GM12872 (cell line): ENCODE measurements at regions not wholly inside any gene's neighbourhood (a gene's known extent, or its start where the extent isn't known, plus 50 kb on each side); places are given as distances from the start of the nearest gene placed in this dataset.

Experiments
- TF ChIP-seq, protein P1 (sequence below): IDR thresholded peaks from 3 replicates; pipeline ENCODE4 v1.5.1; 2011; ENCODE audit warnings: low read depth, mild to moderate bottlenecking, low read length, moderate library complexity; ENCODE audit not compliant: insufficient read depth

DNA sequence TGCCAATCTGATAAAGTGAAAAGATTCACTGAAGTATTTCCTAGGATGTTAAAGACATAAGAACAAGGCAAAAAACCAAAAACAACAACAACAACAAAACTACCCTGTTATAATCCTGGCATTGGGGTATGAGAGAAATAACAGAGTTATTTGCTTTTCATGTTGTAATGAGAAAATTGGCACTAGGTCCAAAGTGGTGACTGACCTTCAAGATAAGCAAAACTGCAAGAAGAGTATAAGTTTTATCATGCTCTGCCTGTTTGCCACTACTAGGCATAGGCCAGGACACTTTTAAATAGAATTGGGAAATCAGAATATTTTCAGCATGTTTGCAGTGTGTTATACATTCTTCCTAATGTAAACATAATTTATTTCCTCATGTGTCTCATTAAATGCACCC is 140.1 kb upstream of the CPM start:
- TF ChIP-seq, protein P1, sequence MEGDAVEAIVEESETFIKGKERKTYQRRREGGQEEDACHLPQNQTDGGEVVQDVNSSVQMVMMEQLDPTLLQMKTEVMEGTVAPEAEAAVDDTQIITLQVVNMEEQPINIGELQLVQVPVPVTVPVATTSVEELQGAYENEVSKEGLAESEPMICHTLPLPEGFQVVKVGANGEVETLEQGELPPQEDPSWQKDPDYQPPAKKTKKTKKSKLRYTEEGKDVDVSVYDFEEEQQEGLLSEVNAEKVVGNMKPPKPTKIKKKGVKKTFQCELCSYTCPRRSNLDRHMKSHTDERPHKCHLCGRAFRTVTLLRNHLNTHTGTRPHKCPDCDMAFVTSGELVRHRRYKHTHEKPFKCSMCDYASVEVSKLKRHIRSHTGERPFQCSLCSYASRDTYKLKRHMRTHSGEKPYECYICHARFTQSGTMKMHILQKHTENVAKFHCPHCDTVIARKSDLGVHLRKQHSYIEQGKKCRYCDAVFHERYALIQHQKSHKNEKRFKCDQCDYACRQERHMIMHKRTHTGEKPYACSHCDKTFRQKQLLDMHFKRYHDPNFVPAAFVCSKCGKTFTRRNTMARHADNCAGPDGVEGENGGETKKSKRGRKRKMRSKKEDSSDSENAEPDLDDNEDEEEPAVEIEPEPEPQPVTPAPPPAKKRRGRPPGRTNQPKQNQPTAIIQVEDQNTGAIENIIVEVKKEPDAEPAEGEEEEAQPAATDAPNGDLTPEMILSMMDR: no peak

DNA sequence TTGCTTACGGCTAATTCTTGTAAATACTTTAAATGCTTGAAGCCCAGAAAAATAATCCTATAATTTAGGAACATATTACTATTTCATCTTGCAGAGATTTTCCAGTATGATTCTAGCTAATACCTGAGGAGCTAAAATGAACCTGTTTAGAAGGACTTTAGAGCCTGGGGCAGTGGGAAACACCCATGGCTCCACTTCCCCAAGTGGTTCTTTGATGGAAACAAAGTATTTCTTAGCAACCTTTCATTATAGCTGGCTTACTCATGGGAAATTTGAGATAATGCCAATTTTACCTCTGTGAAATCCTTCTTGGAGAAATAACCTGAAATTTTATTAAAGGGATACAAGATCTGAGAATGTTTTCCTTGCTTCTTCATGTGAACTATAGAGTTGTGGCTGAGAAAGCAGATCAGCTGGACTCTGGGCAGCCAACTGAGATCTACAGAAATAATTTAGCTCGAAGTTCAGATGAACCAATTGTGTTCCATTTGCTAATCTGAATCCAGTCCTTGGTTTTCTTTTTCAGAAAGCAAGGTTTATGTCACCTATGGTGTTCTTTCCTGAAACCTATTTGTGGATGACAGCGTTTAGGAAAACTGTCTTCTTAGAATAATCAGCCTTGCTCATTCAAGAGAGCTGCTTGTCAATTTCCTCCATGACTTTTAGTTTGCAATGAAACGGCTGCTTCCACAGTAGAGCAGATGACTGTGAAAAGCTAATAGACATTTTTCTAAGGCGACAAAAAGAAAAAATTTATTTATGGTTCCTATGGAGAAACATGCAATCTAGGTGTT is 141.8 kb upstream of the CPM start:
- TF ChIP-seq, protein P1: no peak

DNA sequence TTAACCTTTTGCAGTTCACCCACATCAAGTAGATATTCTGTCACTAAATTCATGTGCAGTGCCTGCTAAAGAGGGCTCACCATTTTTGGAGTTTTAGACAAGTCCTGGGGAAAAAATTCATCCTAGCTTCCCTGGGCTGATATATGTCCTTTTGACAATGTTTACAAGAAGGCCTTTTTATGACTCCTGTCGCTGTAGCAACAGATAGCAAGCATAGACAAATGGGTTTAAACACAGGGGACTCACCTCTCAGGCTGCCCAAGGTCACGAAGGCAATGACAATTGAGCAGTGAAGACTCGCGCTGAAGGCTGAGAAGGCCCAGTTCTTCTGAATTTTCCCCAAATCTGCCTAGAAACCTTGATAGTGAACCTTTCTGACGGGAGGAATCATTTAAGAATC is 150.7 kb upstream of the CPM start:
- TF ChIP-seq, protein P1: no peak

DNA sequence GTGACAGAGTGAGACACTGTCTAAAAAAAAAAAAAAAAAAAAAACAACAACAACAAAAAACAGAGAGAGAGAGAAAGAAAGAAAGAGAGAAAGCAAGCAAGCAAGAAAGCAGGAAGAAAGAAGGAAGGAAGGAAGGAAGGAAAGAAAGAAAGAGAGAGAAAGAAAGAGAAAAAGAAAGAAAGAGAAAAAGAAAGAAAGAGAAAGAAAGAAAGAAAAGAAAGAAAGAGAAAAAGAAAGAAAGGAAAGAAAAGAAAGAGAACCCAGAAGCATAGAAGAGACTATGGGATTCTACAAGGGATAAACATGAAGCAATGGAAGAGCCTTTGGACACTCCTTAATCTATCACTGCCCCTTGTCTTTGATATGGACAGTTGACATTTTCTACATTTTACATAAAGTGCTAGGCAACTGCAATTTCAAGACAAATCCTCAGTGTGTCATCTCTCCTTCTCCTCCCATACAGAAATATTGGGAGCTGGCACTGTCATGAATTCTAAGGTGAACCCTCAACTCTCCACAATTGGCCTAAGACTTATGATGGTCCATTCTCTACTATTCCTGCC is 151.9 kb upstream of the CPM start:
- TF ChIP-seq, protein P1: no peak

- TF ChIP-seq, protein P1: no peak
Observed at GRCh38 chr12:69085852-69086251, 152.9 kb upstream of the CPM start.

DNA sequence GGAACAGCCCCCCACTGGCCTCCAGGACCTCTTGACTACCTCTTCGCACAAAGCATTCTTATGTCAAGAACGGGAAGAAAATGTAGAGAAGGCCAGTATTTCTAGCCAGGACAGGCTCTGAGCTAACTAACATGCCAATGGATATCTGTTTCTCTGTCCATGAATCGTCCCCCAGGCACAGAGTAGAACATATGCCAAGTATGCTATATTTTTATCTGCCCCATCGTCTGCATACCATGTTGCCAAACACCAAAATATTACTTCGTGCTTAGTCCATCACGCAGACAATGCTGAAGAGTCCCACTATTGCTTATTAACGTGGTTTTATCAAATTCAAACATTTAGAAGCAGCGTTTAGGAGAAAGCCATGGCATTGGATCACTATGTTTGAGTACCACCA is 151.4 kb upstream of the CPSF6 start:
- TF ChIP-seq, protein P1: no peak

- TF ChIP-seq, protein P1: no peak
Observed at GRCh38 chr12:69090722-69091121, 148.6 kb upstream of the CPSF6 start.
